HepG2 (cell line): ENCODE measurements at regions not wholly inside any gene's neighbourhood (a gene's known extent, or its start where the extent isn't known, plus 50 kb on each side); places are given as distances from the start of the nearest gene placed in this dataset.

Experiments used
- ATAC-seq: fragments of 200-7000 bp; cut with Tn5 transposase; 3 replicates; pipeline ENCODE4 v1.9.1; 2020; ENCODE audit warnings: mild to moderate bottlenecking, moderate library complexity
- BruUV-seq: library from RNA; stranded (reverse); fragments of 400-500 nt; replicated peaks from 2 replicates; lab custom pipeline; 2021; lab: Mats Ljungman, UMichigan
- CTCF ChIA-PET: fragments of 300-600 bp; formaldehyde crosslinking; extraction: SDS; loops from one replicate; lab custom pipeline; 2021; ENCODE audit warnings: low total read pairs, inconsistent platforms, low intra/inter-chr PET ratio; lab: Yijun Ruan, JAX
- POLR2A ChIA-PET: fragments of 350-600 bp; sonication (Branson Sonifier 250); formaldehyde crosslinking; loops from one replicate; lab custom pipeline; 2020; ENCODE audit warnings: antibody characterized with exemption, inconsistent platforms; lab: Yijun Ruan, JAX
- DNase-seq: peaks from one replicate; pipeline ENCODE4 v3.0.0-alpha.2; 2015; ENCODE audit warnings: low spot score
- FAIRE-seq: peaks from 3 replicates; lab custom pipeline; 2011; peaks lifted over from hg19 to GRCh38; lab: Jason Lieb, UNC
- H2AFZ ChIP-seq: one replicate; pipeline ENCODE4 v1.6.1; 2011; ENCODE audit warnings: low read length, inconsistent platforms
- H3K27ac ChIP-seq: fragments of 300-600 bp; 3 replicates; pipeline ENCODE4 v1.8.0; 2011; ENCODE audit warnings: mixed run types, mild to moderate bottlenecking, mixed read lengths, low read length, inconsistent platforms; ENCODE audit not compliant: insufficient read depth; ENCODE audit errors: extremely low read length
- H3K27me3 ChIP-seq, 2 experiments: fragments of 200-600 bp in 1 of 2; 2 replicates in 1 of 2; 3 replicates in 1 of 2; pipeline versions ENCODE4 v1.6.0 to v1.8.0; 2011; ENCODE audit warnings: low read length in 2 of 2, mild to moderate bottlenecking in 2 of 2, moderate library complexity in 2 of 2, inconsistent platforms in 1 of 2; ENCODE audit not compliant: insufficient read depth in 2 of 2, control insufficient read depth in 1 of 2
- H3K36me3 ChIP-seq, 2 experiments: fragments of 200-600 bp in 1 of 2; replicated peaks in 1 of 2; 2 replicates in 1 of 2; 3 replicates in 1 of 2; pipeline versions ENCODE4 v1.5.1 to v1.8.0; 2011; ENCODE audit warnings: low read length in 2 of 2, inconsistent platforms in 1 of 2; ENCODE audit not compliant: insufficient read depth in 2 of 2, control insufficient read depth in 1 of 2
- H3K4me1 ChIP-seq: 2 replicates; pipeline ENCODE4 v1.5.1; 2012; ENCODE audit warnings: low read length, inconsistent platforms; ENCODE audit not compliant: insufficient read depth
- H3K4me2 ChIP-seq: 2 replicates; pipeline ENCODE4 v1.6.0; 2011; ENCODE audit warnings: low read depth, low read length, inconsistent platforms
- H3K4me3 ChIP-seq, 3 experiments: fragments of 200-600 bp in 1 of 3; sonication (generic), shearing (Covaris generic) in 1 of 3; replicated peaks in 1 of 3; 2 replicates each; pipeline ENCODE4 v1.5.1; 2011 to 2016; ENCODE audit warnings: low read length in 3 of 3, inconsistent platforms in 2 of 3, low read depth in 2 of 3, mild to moderate bottlenecking in 2 of 3, control low read depth in 1 of 3, mixed read lengths in 1 of 3; ENCODE audit not compliant: insufficient read depth in 1 of 3
- H3K79me2 ChIP-seq: one replicate; pipeline ENCODE4 v1.6.1; 2011; ENCODE audit warnings: low read length, inconsistent platforms; ENCODE audit not compliant: insufficient read depth
- H3K9ac ChIP-seq: 2 replicates; pipeline ENCODE4 v1.6.0; 2011; ENCODE audit warnings: mild to moderate bottlenecking, low read depth, low read length, inconsistent platforms; ENCODE audit not compliant: insufficient read depth
- H3K9me3 ChIP-seq: 2 replicates; pipeline ENCODE4 v1.5.1; 2012; ENCODE audit warnings: mild to moderate bottlenecking, low read length
- H4K20me1 ChIP-seq: 2 replicates; pipeline ENCODE4 v1.6.0; 2011; ENCODE audit warnings: inconsistent platforms, mild to moderate bottlenecking, low read length, moderate library complexity; ENCODE audit not compliant: insufficient read depth
- CREM ChIP-seq, 2 experiments: sonication (generic) in 1 of 2; formaldehyde crosslinking in 1 of 2; IDR thresholded peaks; 2 replicates each; pipeline versions ENCODE4 v1.4.0 to v1.6.1; 2016 to 2020; ENCODE audit warnings: antibody characterized with exemption in 1 of 2, mild to moderate bottlenecking in 1 of 2, missing genetic modification reagents in 1 of 2
- FOXK1 ChIP-seq: sonication (generic); formaldehyde crosslinking; IDR thresholded peaks from 2 replicates; pipeline ENCODE4 v1.4.0; 2020; ENCODE audit warnings: low read depth, missing genetic modification reagents, borderline replicate concordance
- GPBP1L1 ChIP-seq: sonication (generic); formaldehyde crosslinking; IDR thresholded peaks from 2 replicates; pipeline ENCODE4 v1.5.0; 2020; ENCODE audit warnings: mild to moderate bottlenecking, missing genetic modification reagents
- HNRNPK ChIP-seq: fragments of 200-400 bp; formaldehyde crosslinking; IDR thresholded peaks from 2 replicates; pipeline ENCODE4 v1.6.1; 2018; ENCODE audit warnings: low read length, low read depth, moderate library complexity, mild to moderate bottlenecking; ENCODE audit not compliant: poor library complexity, severe bottlenecking
- IRF2 ChIP-seq: IDR thresholded peaks from 2 replicates; pipeline ENCODE4 v1.6.1; 2018; ENCODE audit warnings: missing genetic modification reagents, missing compliant biosample characterization
- PCBP2 ChIP-seq: fragments of 200-400 bp; formaldehyde crosslinking; optimal IDR thresholded peaks from 2 replicates; pipeline ENCODE3; 2018; ENCODE audit warnings: low read length, low read depth; ENCODE audit not compliant: poor library complexity, severe bottlenecking
- PLRG1 ChIP-seq: fragments of 450-650 bp; conservative IDR thresholded peaks from 2 replicates; pipeline ENCODE4 v1.6.1; 2016
- SMAD9 ChIP-seq: sonication (generic); formaldehyde crosslinking; IDR thresholded peaks from 2 replicates; pipeline ENCODE4 v1.5.1; 2020; ENCODE audit warnings: mild to moderate bottlenecking, missing genetic modification reagents
- SOX6 ChIP-seq, 2 experiments: fragments of 450-650 bp in 1 of 2; sonication (generic) in 1 of 2; formaldehyde crosslinking in 1 of 2; IDR thresholded peaks; 2 replicates each; pipeline versions ENCODE4 v1.4.0 to v1.6.1; 2017 to 2020; ENCODE audit warnings: antibody characterized with exemption in 1 of 2, mild to moderate bottlenecking in 1 of 2, missing genetic modification reagents in 1 of 2
- TSC22D2 ChIP-seq: sonication (generic); formaldehyde crosslinking; IDR thresholded peaks from 2 replicates; pipeline ENCODE4 v1.5.1; 2020; ENCODE audit warnings: missing genetic modification reagents, mild to moderate bottlenecking, borderline replicate concordance
- U2AF1 ChIP-seq: fragments of 200-400 bp; formaldehyde crosslinking; optimal IDR thresholded peaks from 2 replicates; pipeline ENCODE3; 2017; ENCODE audit warnings: mild to moderate bottlenecking, low read depth, low read length
- ZBTB37 ChIP-seq: sonication (generic); formaldehyde crosslinking; IDR thresholded peaks from 2 replicates; pipeline ENCODE4 v1.4.0; 2020; ENCODE audit warnings: mild to moderate bottlenecking, missing genetic modification reagents
- ZNF12 ChIP-seq: sonication (generic); formaldehyde crosslinking; IDR thresholded peaks from 2 replicates; pipeline ENCODE4 v1.5.0; 2020; ENCODE audit warnings: missing genetic modification reagents
- WGBS: methylation state at CpG from one replicate; pipeline ENCODE4 v1.1.6; 2017; ENCODE audit warnings: low lambda C conversion rate; 5-methylcytosine and 5-hydroxymethylcytosine counted together
- in situ Hi-C: cut with HindIII; loops from 2 replicates; pipeline ENCODE4 v1.10.0; 2017; ENCODE audit warnings: low pct_unique_long_range_greater_than_20kb; ENCODE audit not compliant: extremely low pct_ligation_motif_present
- intact Hi-C: fragments of 100-400 bp; cut with micrococcal nuclease; formaldehyde crosslinking; loops from one replicate; pipeline ENCODE4 v1.10.0; 2022; ENCODE audit not compliant: unreplicated experiment
- TF ChIP-seq, protein P1 (sequence below): sonication (generic); formaldehyde crosslinking; IDR thresholded peaks from 2 replicates; pipeline ENCODE4 v1.9.0; 2021; ENCODE audit warnings: missing genetic modification reagents, borderline replicate concordance
- TF ChIP-seq, protein P2 (sequence below): sonication (generic); formaldehyde crosslinking; conservative IDR thresholded peaks from 2 replicates; pipeline ENCODE4 v1.4.0; 2020; ENCODE audit warnings: missing genetic modification reagents

DNA sequence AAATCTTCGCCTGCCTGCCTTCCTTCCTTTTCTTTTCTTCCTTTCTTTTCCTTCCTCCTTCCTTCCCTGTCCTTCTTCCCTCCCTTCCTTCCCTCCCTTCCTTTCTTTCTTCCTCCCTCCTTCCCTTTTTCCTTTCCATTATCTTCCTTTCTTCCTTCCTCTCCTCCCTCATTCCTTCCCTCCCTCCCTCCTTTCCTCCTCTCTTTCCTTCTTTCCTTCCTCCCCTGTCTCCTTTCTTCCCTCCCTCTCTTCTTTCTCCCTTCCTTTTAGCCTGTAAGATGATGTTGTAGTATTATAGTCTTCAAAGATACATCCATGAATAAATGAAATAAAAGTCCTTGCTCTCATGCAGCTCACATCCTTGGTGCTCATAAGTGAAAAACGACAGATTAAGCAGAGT lies 539.3 kb downstream of the RBFOX1 start:
- no peaks in the 10 kb centered on the region for H4K20me1 ChIP-seq
- H3K79me2 ChIP-seq: no peaks in the 10 kb centered on the region
- FAIRE-seq (no peak), DNase-seq (no peak), ATAC-seq (no peak)
- ChIA-PET CTCF (no interaction called here), POLR2A (no interaction called here)
- H3K27me3 ChIP-seq: no peaks in the 10 kb centered on the region
- H3K4me3 ChIP-seq: no peak overlapping the region
- no TSS peak for BruUV-seq
- H3K4me2 ChIP-seq: no peak overlapping the region
- in situ Hi-C loops: no loop called here
- intact Hi-C loops: no loop called here
- no peak overlapping the region for H3K27ac ChIP-seq
- no peaks in the 10 kb centered on the region for H3K4me1 ChIP-seq
- peaks cover 15% of the 10 kb centered on the region; the same call in 1 of the 2 replicates for H3K9me3 ChIP-seq
- H3K9ac ChIP-seq: no peak overlapping the region
- H2AFZ ChIP-seq: no peak overlapping the region
- 12% methylated on average over 2 of the region's 2 CpGs for WGBS
- H3K36me3 ChIP-seq: no peaks in the 10 kb centered on the region
- peak; percentile 66; the same call in 1 of the 2 replicates for TF ChIP-seq PLRG1
- no peak for TF ChIP-seq SMAD9 (CRISPR knock-in tag)
- TF ChIP-seq, protein P1, sequence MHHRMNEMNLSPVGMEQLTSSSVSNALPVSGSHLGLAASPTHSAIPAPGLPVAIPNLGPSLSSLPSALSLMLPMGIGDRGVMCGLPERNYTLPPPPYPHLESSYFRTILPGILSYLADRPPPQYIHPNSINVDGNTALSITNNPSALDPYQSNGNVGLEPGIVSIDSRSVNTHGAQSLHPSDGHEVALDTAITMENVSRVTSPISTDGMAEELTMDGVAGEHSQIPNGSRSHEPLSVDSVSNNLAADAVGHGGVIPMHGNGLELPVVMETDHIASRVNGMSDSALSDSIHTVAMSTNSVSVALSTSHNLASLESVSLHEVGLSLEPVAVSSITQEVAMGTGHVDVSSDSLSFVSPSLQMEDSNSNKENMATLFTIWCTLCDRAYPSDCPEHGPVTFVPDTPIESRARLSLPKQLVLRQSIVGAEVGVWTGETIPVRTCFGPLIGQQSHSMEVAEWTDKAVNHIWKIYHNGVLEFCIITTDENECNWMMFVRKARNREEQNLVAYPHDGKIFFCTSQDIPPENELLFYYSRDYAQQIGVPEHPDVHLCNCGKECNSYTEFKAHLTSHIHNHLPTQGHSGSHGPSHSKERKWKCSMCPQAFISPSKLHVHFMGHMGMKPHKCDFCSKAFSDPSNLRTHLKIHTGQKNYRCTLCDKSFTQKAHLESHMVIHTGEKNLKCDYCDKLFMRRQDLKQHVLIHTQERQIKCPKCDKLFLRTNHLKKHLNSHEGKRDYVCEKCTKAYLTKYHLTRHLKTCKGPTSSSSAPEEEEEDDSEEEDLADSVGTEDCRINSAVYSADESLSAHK (CRISPR knock-in tag): no peak
- TF ChIP-seq HNRNPK: peak; percentile 12
- no peak for TF ChIP-seq IRF2 (CRISPR knock-in tag)
- no peak for TF ChIP-seq GPBP1L1
- peak; percentile 53 for TF ChIP-seq PCBP2
- no peak for TF ChIP-seq ZBTB37 (CRISPR knock-in tag)
- TF ChIP-seq SOX6 (IDR thresholded peaks at IDR 0.05): 0 out of 2 replicates have a peak, but pooled peaks have one; percentile 40
- TF ChIP-seq SOX6 (CRISPR knock-in tag; IDR thresholded peaks at IDR 0.05): no peak
- no peak for TF ChIP-seq ZNF12 (CRISPR knock-in tag)
- TF ChIP-seq U2AF1: no peak
- TF ChIP-seq CREM (IDR thresholded peaks at IDR 0.05): no peak
- no peak for TF ChIP-seq CREM (CRISPR knock-in tag; IDR thresholded peaks at IDR 0.05)
- no peak for TF ChIP-seq FOXK1 (CRISPR knock-in tag)
- TF ChIP-seq, protein P2, sequence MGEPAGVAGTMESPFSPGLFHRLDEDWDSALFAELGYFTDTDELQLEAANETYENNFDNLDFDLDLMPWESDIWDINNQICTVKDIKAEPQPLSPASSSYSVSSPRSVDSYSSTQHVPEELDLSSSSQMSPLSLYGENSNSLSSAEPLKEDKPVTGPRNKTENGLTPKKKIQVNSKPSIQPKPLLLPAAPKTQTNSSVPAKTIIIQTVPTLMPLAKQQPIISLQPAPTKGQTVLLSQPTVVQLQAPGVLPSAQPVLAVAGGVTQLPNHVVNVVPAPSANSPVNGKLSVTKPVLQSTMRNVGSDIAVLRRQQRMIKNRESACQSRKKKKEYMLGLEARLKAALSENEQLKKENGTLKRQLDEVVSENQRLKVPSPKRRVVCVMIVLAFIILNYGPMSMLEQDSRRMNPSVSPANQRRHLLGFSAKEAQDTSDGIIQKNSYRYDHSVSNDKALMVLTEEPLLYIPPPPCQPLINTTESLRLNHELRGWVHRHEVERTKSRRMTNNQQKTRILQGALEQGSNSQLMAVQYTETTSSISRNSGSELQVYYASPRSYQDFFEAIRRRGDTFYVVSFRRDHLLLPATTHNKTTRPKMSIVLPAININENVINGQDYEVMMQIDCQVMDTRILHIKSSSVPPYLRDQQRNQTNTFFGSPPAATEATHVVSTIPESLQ (CRISPR knock-in tag): no peak
- no peak for TF ChIP-seq TSC22D2 (CRISPR knock-in tag)
